ENCODE measurements at regions not wholly inside any gene's neighbourhood (a gene's known extent, or its start where the extent isn't known, plus 50 kb on each side); places are given as distances from the start of the nearest gene placed in this dataset.

- ATAC-seq: no peak
- Histone ChIP-seq H3K9me3 (no peaks in the 10 kb centered on the region), H3K27me3 (no peaks in the 10 kb centered on the region), H3K4me3 (no peak overlapping the region), H3K36me3 (no peaks in the 10 kb centered on the region), H3K27ac (no peak overlapping the region), H3K4me1 (peaks cover 43% of the 10 kb centered on the region)
- DNase-seq: no peak
- TF ChIP-seq CTCF (IDR thresholded peaks at IDR 0.05): no peak
- intact Hi-C loops (cut with DNase I): no loop called here
Measured at GRCh38 chr13:50514249-50514648, 329.2 kb downstream of the DLEU7 start.

- H3K9me3 ChIP-seq: no peaks in the 10 kb centered on the region
- intact Hi-C loops (cut with DNase I): no loop called here
- peak overlapping the region; percentile 34 for H3K27ac ChIP-seq
- peaks cover 56% of the 10 kb centered on the region for H3K4me1 ChIP-seq
- H3K4me3 ChIP-seq: no peak overlapping the region
- H3K27me3 ChIP-seq: no peaks in the 10 kb centered on the region
- no peak for TF ChIP-seq CTCF (IDR thresholded peaks at IDR 0.05)
- no peak for ATAC-seq
- H3K36me3 ChIP-seq: no peaks in the 10 kb centered on the region
- DNase-seq: no peak
Measured at GRCh38 chr13:50518131-50518530, 325.4 kb downstream of the DLEU7 start.

GRCh38 chr13:50518781-50519201, 324.7 kb downstream of the DLEU7 start:
- peak; percentile 16 for ATAC-seq
- Histone ChIP-seq H3K4me1 (peaks cover 53% of the 10 kb centered on the region), H3K36me3 (no peaks in the 10 kb centered on the region), H3K27ac (peak overlapping the region; percentile 34), H3K4me3 (no peak overlapping the region), H3K27me3 (no peaks in the 10 kb centered on the region), H3K9me3 (no peaks in the 10 kb centered on the region)
- DNase-seq: no peak
- intact Hi-C loops (cut with DNase I): no loop called here
- no peak for TF ChIP-seq CTCF (IDR thresholded peaks at IDR 0.05)

GRCh38 chr13:50519866-50520265, 323.6 kb downstream of the DLEU7 start:
- no peak for DNase-seq
- no peaks in the 10 kb centered on the region for H3K9me3 ChIP-seq
- no peak for TF ChIP-seq CTCF (IDR thresholded peaks at IDR 0.05)
- peaks cover 52% of the 10 kb centered on the region for H3K4me1 ChIP-seq
- intact Hi-C loops (cut with DNase I): no loop called here
- H3K27ac ChIP-seq: peak overlapping the region; percentile 63
- H3K27me3 ChIP-seq: no peaks in the 10 kb centered on the region
- H3K36me3 ChIP-seq: no peaks in the 10 kb centered on the region
- peak; percentile 75 for ATAC-seq
- no peak overlapping the region for H3K4me3 ChIP-seq

GRCh38 chr13:50521006-50521830, 322.3 kb downstream of the DLEU7 start:
- no peak for DNase-seq
- peaks cover 52% of the 10 kb centered on the region for H3K4me1 ChIP-seq
- H3K36me3 ChIP-seq: no peaks in the 10 kb centered on the region
- intact Hi-C loops (cut with DNase I): no loop called here
- no peak overlapping the region for H3K4me3 ChIP-seq
- no peak for TF ChIP-seq CTCF (IDR thresholded peaks at IDR 0.05)
- no peak for ATAC-seq
- no peaks in the 10 kb centered on the region for H3K9me3 ChIP-seq
- no peaks in the 10 kb centered on the region for H3K27me3 ChIP-seq
- H3K27ac ChIP-seq: no peak overlapping the region
